CD4-positive, alpha-beta T cell (primary cell): ENCODE measurements at regions not wholly inside any gene's neighbourhood (a gene's known extent, or its start where the extent isn't known, plus 50 kb on each side); places are given as distances from the start of the nearest gene placed in this dataset.

ENCODE experiments used
- ATAC-seq: fragments of 200-7000 bp; cut with Tn5 transposase; one replicate; pipeline ENCODE4 v1.10.0; 2022; ENCODE audit warnings: mild to moderate bottlenecking; ENCODE audit not compliant: poor library complexity
- CTCF ChIA-PET: fragments of 350-600 bp; sonication (Branson Sonifier 250); formaldehyde crosslinking; loops from one replicate; lab custom pipeline; 2021; ENCODE audit warnings: antibody characterized with exemption, inconsistent platforms; lab: Charles Lee
- POLR2A ChIA-PET: fragments of 350-600 bp; sonication (Branson Sonifier 250); formaldehyde crosslinking; loops from one replicate; lab custom pipeline; 2021; ENCODE audit warnings: antibody characterized with exemption, inconsistent platforms; lab: Charles Lee
- DNase-seq, 14 experiments: peaks; one replicate each; pipeline ENCODE4 v3.0.0-alpha.2; 2013 to 2020; ENCODE audit warnings: mixed read lengths in 2 of 14
- H3K27ac ChIP-seq, 2 donors: one replicate each; pipeline versions ENCODE4 v1.5.1 to v1.7.0; 2013; ENCODE audit warnings: low read length in 2 of 2, low read depth in 1 of 2, mild to moderate bottlenecking in 1 of 2
- H3K27me3 ChIP-seq, 2 experiments: 1 replicate in 1 of 2; 2 replicates in 1 of 2; pipeline versions ENCODE4 v1.6.1 to v1.7.0; 2013; ENCODE audit warnings: low read length in 2 of 2, control low read depth in 1 of 2, mild to moderate bottlenecking in 1 of 2, moderate library complexity in 1 of 2; ENCODE audit not compliant: insufficient read depth in 2 of 2, control insufficient read depth in 1 of 2
- H3K36me3 ChIP-seq: one replicate; pipeline ENCODE4 v1.6.1; 2013; ENCODE audit warnings: low read length, control low read depth; ENCODE audit not compliant: insufficient read depth
- H3K4me1 ChIP-seq: one replicate; pipeline ENCODE4 v1.6.1; 2013; ENCODE audit warnings: low read length, control low read depth; ENCODE audit not compliant: insufficient read depth
- H3K4me3 ChIP-seq: one replicate; pipeline ENCODE4 v1.5.1; 2013; ENCODE audit warnings: mild to moderate bottlenecking, low read length, moderate library complexity
- H3K9me3 ChIP-seq, 2 experiments: 1 replicate in 1 of 2; 2 replicates in 1 of 2; pipeline versions ENCODE4 v1.6.1 to v1.7.0; 2013; ENCODE audit warnings: low read length in 2 of 2, mild to moderate bottlenecking in 2 of 2, control low read depth in 1 of 2, moderate library complexity in 1 of 2; ENCODE audit not compliant: control insufficient read depth in 1 of 2, insufficient read depth in 1 of 2
- H3K27ac Mint-ChIP-seq: one replicate; pipeline ENCODE4 v1.8.0; 2020; ENCODE audit warnings: mixed read lengths
- H3K27me3 Mint-ChIP-seq: one replicate; pipeline ENCODE4 v1.8.0; 2021; ENCODE audit warnings: mixed read lengths
- H3K36me3 Mint-ChIP-seq: one replicate; pipeline ENCODE4 v1.8.0; 2021; ENCODE audit warnings: low read depth, mixed read lengths
- H3K4me1 Mint-ChIP-seq: one replicate; pipeline ENCODE4 v1.8.0; 2021; ENCODE audit warnings: low read depth, mixed read lengths
- H3K4me3 Mint-ChIP-seq: one replicate; pipeline ENCODE4 v1.8.0; 2020; ENCODE audit warnings: mild to moderate bottlenecking, mixed read lengths
- H3K9me3 Mint-ChIP-seq: one replicate; pipeline ENCODE4 v1.8.0; 2020; ENCODE audit warnings: mixed read lengths
- CTCF ChIP-seq: fragments of 200-600 bp; IDR thresholded peaks from one replicate; pipeline ENCODE4 v1.8.0; 2022; ENCODE audit warnings: antibody characterized with exemption, mild to moderate bottlenecking
- intact Hi-C, 2 experiments: fragments of 100-400 bp; cut with DNase I in 1 of 2; cut with micrococcal nuclease in 1 of 2; formaldehyde crosslinking; loops; one replicate each; pipeline versions ENCODE4 v1.15.1 to v1.9.0; 2023 to 2025; cut with DNase I, micrococcal nuclease

- Mint-ChIP-seq H3K36me3 (no peaks in the 10 kb centered on the region), H3K27ac (no peak overlapping the region), H3K4me1 (no peaks in the 10 kb centered on the region), H3K27me3 (peaks cover 53% of the 10 kb centered on the region), H3K4me3 (no peak overlapping the region), H3K9me3 (no peaks in the 10 kb centered on the region)
- no peak for DNase-seq
- no peak for ATAC-seq
- ChIA-PET CTCF (no interaction called here), POLR2A (no interaction called here)
- intact Hi-C loops, result no loop called here
- no peaks in the 10 kb centered on the region for H3K4me1 ChIP-seq
- no peak overlapping the region for H3K27ac ChIP-seq
- H3K27me3 ChIP-seq, result peaks cover 5 to 9% of the 10 kb centered on the region in 2 experiments
- H3K4me3 ChIP-seq, result no peak overlapping the region
- no peaks in the 10 kb centered on the region for H3K9me3 ChIP-seq
- no peaks in the 10 kb centered on the region for H3K36me3 ChIP-seq
- TF ChIP-seq CTCF, result no peak
These were observed 138.3 kb downstream of the TMEM161B start for GRCh38 chr5:88130211-88130815.

GRCh38 chr5:88128813-88129212, 139.8 kb downstream of the TMEM161B start:
- no peak for TF ChIP-seq CTCF
- intact Hi-C loops, result no loop called here
- H3K36me3 Mint-ChIP-seq, result no peaks in the 10 kb centered on the region
- Histone ChIP-seq H3K4me1 (no peaks in the 10 kb centered on the region), H3K36me3 (no peaks in the 10 kb centered on the region), H3K9me3 (no peaks in the 10 kb centered on the region), H3K27ac (no peak overlapping the region), H3K4me3 (no peak overlapping the region), H3K27me3 (peaks cover 5 to 9% of the 10 kb centered on the region in 2 experiments)
- ATAC-seq, result no peak
- no peak for DNase-seq
- H3K27ac Mint-ChIP-seq, result no peak overlapping the region
- peaks cover 41% of the 10 kb centered on the region for H3K27me3 Mint-ChIP-seq
- peaks cover 4% of the 10 kb centered on the region for H3K9me3 Mint-ChIP-seq
- POLR2A ChIA-PET, result no interaction called here
- no peaks in the 10 kb centered on the region for H3K4me1 Mint-ChIP-seq
- no peak overlapping the region for H3K4me3 Mint-ChIP-seq
- CTCF ChIA-PET, result no interaction called here

GRCh38 chr5:88119535-88120125, 149.0 kb downstream of the TMEM161B start:
- Histone ChIP-seq H3K36me3 (no peaks in the 10 kb centered on the region), H3K4me3 (no peak overlapping the region), H3K9me3 (no peaks in the 10 kb centered on the region), H3K27ac (no peak overlapping the region), H3K4me1 (no peaks in the 10 kb centered on the region), H3K27me3 (peaks cover 3 to 6% of the 10 kb centered on the region in 2 experiments)
- ChIA-PET POLR2A (no interaction called here), CTCF (interaction anchor here (0.8 kb wide), 1 partner anchor 18 kb away, joined by 5 read pairs; no protein-coding TSS in a partner anchor)
- peaks cover 5% of the 10 kb centered on the region for H3K9me3 Mint-ChIP-seq
- ATAC-seq (no peak), DNase-seq (no peak)
- intact Hi-C loops, result no loop called here
- no peak overlapping the region for H3K4me3 Mint-ChIP-seq
- H3K27me3 Mint-ChIP-seq, result peaks cover 43% of the 10 kb centered on the region
- no peak for TF ChIP-seq CTCF
- H3K4me1 Mint-ChIP-seq, result no peaks in the 10 kb centered on the region
- H3K27ac Mint-ChIP-seq, result no peak overlapping the region
- H3K36me3 Mint-ChIP-seq, result no peaks in the 10 kb centered on the region
